ENCODE measurements at regions not wholly inside any gene's neighbourhood (a gene's known extent, or its start where the extent isn't known, plus 50 kb on each side); places are given as distances from the start of the nearest gene placed in this dataset.

DNA sequence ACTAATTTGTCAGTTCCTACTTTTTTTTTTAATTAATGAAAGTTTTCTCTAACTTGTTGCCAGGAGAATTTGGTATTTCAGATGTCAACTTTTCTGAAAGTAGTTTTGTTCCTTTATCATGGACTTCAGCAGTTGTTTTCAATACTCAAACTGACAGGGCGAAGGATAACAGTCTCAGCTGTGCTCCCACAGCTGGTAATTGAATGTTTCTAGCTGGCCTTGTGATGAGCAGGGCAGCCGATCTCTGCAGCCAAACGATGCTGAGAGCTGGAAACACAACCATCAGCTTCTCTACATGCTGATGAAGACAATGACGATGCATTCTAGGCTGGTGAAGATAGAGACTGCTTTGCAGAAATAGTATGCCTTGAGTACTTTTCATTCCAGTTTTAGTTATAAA is 130.0 kb upstream of the MAP9 start:
- Mint-ChIP-seq H3K4me1 (ENCODE audit: unreplicated experiment) (peaks cover 7% of the 10 kb centered on the region), H3K9me3 (ENCODE audit: unreplicated experiment) (peaks cover 4% of the 10 kb centered on the region), H3K4me3 (ENCODE audit: unreplicated experiment) (no peak overlapping the region), H3K27me3 (ENCODE audit: unreplicated experiment) (peaks cover 15% of the 10 kb centered on the region), H3K27ac (ENCODE audit: unreplicated experiment) (no peak overlapping the region), H3K36me3 (ENCODE audit: unreplicated experiment) (peaks cover 2% of the 10 kb centered on the region)
- no peak for DNase-seq (ENCODE audit: extremely low spot score, unreplicated experiment)
- TF ChIP-seq CTCF (IDR thresholded peaks at IDR 0.05): no peak

GRCh38 chr4:155505321-155505720 is 128.6 kb upstream of the MAP9 start:
- peaks cover 2% of the 10 kb centered on the region for H3K36me3 Mint-ChIP-seq (ENCODE audit: unreplicated experiment)
- peaks cover 4% of the 10 kb centered on the region for H3K9me3 Mint-ChIP-seq (ENCODE audit: unreplicated experiment)

DNA sequence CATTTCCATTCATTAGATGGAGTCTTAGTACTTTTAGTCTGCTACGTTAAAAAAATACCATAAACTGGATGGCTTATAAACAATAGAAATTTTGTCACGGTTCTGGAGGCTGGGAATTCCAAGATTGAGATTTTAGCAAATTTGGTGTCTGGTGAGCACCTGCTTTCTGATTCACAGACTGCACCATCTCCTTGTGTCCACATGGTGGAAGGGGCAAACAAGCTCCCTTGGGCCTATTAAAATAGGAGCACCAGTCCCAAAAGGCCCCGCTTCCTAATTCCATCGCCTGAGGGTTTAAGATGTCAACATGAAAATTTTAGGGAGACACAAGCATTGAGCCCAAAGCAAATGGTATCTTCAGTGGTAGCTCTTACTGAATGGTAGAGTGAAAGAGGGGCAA is 120.5 kb upstream of the MAP9 start:
- Mint-ChIP-seq H3K36me3 (ENCODE audit: unreplicated experiment) (no peaks in the 10 kb centered on the region), H3K27ac (ENCODE audit: unreplicated experiment) (no peak overlapping the region), H3K9me3 (ENCODE audit: unreplicated experiment) (no peaks in the 10 kb centered on the region), H3K4me3 (ENCODE audit: unreplicated experiment) (no peak overlapping the region), H3K27me3 (ENCODE audit: unreplicated experiment) (peaks cover 34% of the 10 kb centered on the region), H3K4me1 (ENCODE audit: unreplicated experiment) (no peaks in the 10 kb centered on the region)
- DNase-seq (ENCODE audit: extremely low spot score, unreplicated experiment): no peak
- no peak for TF ChIP-seq CTCF (IDR thresholded peaks at IDR 0.05)

More at GRCh38 chr4:155505321-155505720, 128.6 kb upstream of the MAP9 start:
- H3K4me3 Mint-ChIP-seq (ENCODE audit: unreplicated experiment): no peak overlapping the region
- TF ChIP-seq CTCF (IDR thresholded peaks at IDR 0.05): no peak
- H3K27me3 Mint-ChIP-seq (ENCODE audit: unreplicated experiment): peaks cover 15% of the 10 kb centered on the region
- H3K27ac Mint-ChIP-seq (ENCODE audit: unreplicated experiment): no peak overlapping the region
- DNase-seq (ENCODE audit: extremely low spot score, unreplicated experiment): no peak
- H3K4me1 Mint-ChIP-seq (ENCODE audit: unreplicated experiment): peaks cover 7% of the 10 kb centered on the region

- TF ChIP-seq CTCF (IDR thresholded peaks at IDR 0.05): no peak
- no peak overlapping the region for H3K27ac Mint-ChIP-seq (ENCODE audit: unreplicated experiment)
Measured at GRCh38 chr4:155496294-155496626, 119.5 kb upstream of the MAP9 start.

GRCh38 chr4:155495572-155496293 is 119.0 kb upstream of the MAP9 start:
- no peak overlapping the region for H3K4me3 Mint-ChIP-seq (ENCODE audit: unreplicated experiment)
- no peak for TF ChIP-seq CTCF (IDR thresholded peaks at IDR 0.05)
- no peaks in the 10 kb centered on the region for H3K9me3 Mint-ChIP-seq (ENCODE audit: unreplicated experiment)

More at GRCh38 chr4:155496294-155496626, 119.5 kb upstream of the MAP9 start:
- H3K4me3 Mint-ChIP-seq (ENCODE audit: unreplicated experiment): no peak overlapping the region
- H3K9me3 Mint-ChIP-seq (ENCODE audit: unreplicated experiment): no peaks in the 10 kb centered on the region
- H3K27me3 Mint-ChIP-seq (ENCODE audit: unreplicated experiment): peaks cover 32% of the 10 kb centered on the region
- no peak for DNase-seq (ENCODE audit: extremely low spot score, unreplicated experiment)
- no peaks in the 10 kb centered on the region for H3K4me1 Mint-ChIP-seq (ENCODE audit: unreplicated experiment)
- no peaks in the 10 kb centered on the region for H3K36me3 Mint-ChIP-seq (ENCODE audit: unreplicated experiment)

More at GRCh38 chr4:155495572-155496293, 119.0 kb upstream of the MAP9 start:
- Mint-ChIP-seq H3K4me1 (ENCODE audit: unreplicated experiment) (no peaks in the 10 kb centered on the region), H3K27me3 (ENCODE audit: unreplicated experiment) (peaks cover 27% of the 10 kb centered on the region), H3K27ac (ENCODE audit: unreplicated experiment) (no peak overlapping the region), H3K36me3 (ENCODE audit: unreplicated experiment) (no peaks in the 10 kb centered on the region)
- DNase-seq (ENCODE audit: extremely low spot score, unreplicated experiment): no peak
